ENCODE measurements at regions not wholly inside any gene's neighbourhood (a gene's known extent, or its start where the extent isn't known, plus 50 kb on each side); places are given as distances from the start of the nearest gene placed in this dataset.

- TF ChIP-seq CEBPB (IDR thresholded peaks at IDR 0.05): no peak
- no peak for TF ChIP-seq TAF1 (IDR thresholded peaks at IDR 0.05; ENCODE audit: low read depth)
- TF ChIP-seq MAX (IDR thresholded peaks at IDR 0.05): no peak
- no peak for TF ChIP-seq CREB1 (IDR thresholded peaks at IDR 0.05; ENCODE audit: low read depth)
- no peak for TF ChIP-seq YY1 (IDR thresholded peaks at IDR 0.05; ENCODE audit: low read depth)
- no peak for TF ChIP-seq EP300 (IDR thresholded peaks at IDR 0.05; ENCODE audit: borderline replicate concordance)
- TF ChIP-seq REST (IDR thresholded peaks at IDR 0.05; ENCODE audit: low read depth): no peak
- no peak for TF ChIP-seq NFIC (IDR thresholded peaks at IDR 0.05)
- TF ChIP-seq TEAD4 (IDR thresholded peaks at IDR 0.05): no peak
Observed at GRCh38 chr6:44558832-44559251, 171.3 kb downstream of the CDC5L start.
